BJ (cell line): ENCODE measurements at regions not wholly inside any gene's neighbourhood (a gene's known extent, or its start where the extent isn't known, plus 50 kb on each side); places are given as distances from the start of the nearest gene placed in this dataset.

ENCODE experiments used
- CTCF ChIA-PET: fragments of 350-600 bp; formaldehyde crosslinking; extraction: SDS; loops from one replicate; lab custom pipeline; 2021; ENCODE audit warnings: antibody characterized with exemption, inconsistent platforms; lab: Yijun Ruan, JAX
- POLR2A ChIA-PET: fragments of 300-600 bp; sonication (Branson Sonifier 250); formaldehyde crosslinking; extraction: SDS; loops from one replicate; lab custom pipeline; 2021; ENCODE audit warnings: antibody characterized with exemption; lab: Charles Lee
- DNase-seq: peaks from one replicate; pipeline ENCODE4 v3.0.0-alpha.2; 2011; ENCODE audit warnings: low read depth
- H3K27me3 ChIP-seq: 2 replicates; pipeline ENCODE4 v1.6.0; 2011; ENCODE audit warnings: low read length; ENCODE audit not compliant: control insufficient read depth, insufficient read depth
- H3K36me3 ChIP-seq: 2 replicates; pipeline ENCODE4 v1.5.1; 2011; ENCODE audit warnings: low read length; ENCODE audit not compliant: control insufficient read depth, insufficient read depth
- H3K4me3 ChIP-seq: 2 replicates; pipeline ENCODE4 v1.5.1; 2011; ENCODE audit warnings: low read depth, mild to moderate bottlenecking, control low read depth, low read length
- TF ChIP-seq, protein P1 (sequence below): IDR thresholded peaks from 2 replicates; pipeline ENCODE4 v1.5.1; 2011; ENCODE audit warnings: low read depth, mild to moderate bottlenecking, control low read depth, inconsistent platforms, low read length, moderate library complexity; ENCODE audit not compliant: insufficient read depth

DNA sequence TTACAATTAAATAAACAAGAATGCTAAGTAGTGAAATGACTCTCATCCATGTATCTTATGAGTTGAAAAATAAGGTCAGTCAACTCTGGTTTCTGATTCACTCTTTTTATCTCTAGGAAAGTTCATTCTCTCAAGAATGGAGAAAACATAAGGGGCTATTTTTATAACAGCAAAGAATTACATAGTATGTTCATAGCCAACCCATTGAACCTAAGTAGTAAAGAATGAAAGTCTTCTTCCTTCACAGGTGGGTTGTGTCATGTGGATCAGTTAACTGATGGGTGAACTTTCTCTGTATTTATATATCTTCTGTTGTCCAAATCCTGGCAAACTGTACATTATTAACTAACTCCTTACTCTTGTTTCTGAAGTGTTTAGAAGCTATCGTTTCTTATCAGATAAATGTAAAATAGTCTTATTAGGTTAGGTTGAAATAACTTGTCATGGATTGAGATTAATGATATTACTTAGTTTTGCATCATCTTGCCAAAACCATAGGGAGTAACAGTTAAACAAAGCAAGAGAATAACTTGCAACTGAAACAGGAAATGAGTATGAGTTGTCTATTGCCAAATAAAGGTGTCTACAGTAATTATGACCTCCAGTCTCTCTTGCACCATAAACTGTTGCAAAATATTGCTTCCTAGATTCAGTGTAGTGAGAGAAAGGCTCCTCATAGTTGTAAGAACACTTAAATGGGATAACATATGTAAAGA is 86.8 kb downstream of the ANKRD7 start:
- no peaks in the 10 kb centered on the region for H3K27me3 ChIP-seq
- no peak overlapping the region for H3K4me3 ChIP-seq
- no peaks in the 10 kb centered on the region for H3K36me3 ChIP-seq
- CTCF ChIA-PET, result no interaction called here
- TF ChIP-seq, protein P1, sequence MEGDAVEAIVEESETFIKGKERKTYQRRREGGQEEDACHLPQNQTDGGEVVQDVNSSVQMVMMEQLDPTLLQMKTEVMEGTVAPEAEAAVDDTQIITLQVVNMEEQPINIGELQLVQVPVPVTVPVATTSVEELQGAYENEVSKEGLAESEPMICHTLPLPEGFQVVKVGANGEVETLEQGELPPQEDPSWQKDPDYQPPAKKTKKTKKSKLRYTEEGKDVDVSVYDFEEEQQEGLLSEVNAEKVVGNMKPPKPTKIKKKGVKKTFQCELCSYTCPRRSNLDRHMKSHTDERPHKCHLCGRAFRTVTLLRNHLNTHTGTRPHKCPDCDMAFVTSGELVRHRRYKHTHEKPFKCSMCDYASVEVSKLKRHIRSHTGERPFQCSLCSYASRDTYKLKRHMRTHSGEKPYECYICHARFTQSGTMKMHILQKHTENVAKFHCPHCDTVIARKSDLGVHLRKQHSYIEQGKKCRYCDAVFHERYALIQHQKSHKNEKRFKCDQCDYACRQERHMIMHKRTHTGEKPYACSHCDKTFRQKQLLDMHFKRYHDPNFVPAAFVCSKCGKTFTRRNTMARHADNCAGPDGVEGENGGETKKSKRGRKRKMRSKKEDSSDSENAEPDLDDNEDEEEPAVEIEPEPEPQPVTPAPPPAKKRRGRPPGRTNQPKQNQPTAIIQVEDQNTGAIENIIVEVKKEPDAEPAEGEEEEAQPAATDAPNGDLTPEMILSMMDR, result no peak
- POLR2A ChIA-PET, result no interaction called here
- DNase-seq, result no peak

DNA sequence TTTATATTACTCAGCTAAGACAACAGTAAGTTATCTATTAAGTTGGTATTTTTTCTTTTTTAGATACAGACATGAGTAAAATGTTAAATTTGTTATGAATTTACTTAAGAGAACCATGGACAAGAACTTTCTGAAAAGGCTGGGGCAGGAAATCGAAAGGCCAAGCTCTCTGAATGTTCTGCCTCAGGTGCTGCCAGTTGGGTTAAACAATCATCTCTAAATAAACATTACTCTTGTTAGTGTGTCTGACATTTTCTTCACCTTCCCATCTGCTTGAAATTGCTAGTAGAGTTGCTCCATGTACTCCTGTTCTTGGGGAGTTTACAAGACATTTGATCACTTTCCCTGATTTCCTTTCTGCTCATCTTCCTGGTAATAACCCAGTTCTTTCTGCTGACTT is 87.5 kb downstream of the ANKRD7 start:
- no peaks in the 10 kb centered on the region for H3K36me3 ChIP-seq
- no peaks in the 10 kb centered on the region for H3K27me3 ChIP-seq
- TF ChIP-seq, protein P1, result no peak
- H3K4me3 ChIP-seq, result no peak overlapping the region
- ChIA-PET POLR2A (no interaction called here), CTCF (no interaction called here)
- DNase-seq, result no peak

DNA sequence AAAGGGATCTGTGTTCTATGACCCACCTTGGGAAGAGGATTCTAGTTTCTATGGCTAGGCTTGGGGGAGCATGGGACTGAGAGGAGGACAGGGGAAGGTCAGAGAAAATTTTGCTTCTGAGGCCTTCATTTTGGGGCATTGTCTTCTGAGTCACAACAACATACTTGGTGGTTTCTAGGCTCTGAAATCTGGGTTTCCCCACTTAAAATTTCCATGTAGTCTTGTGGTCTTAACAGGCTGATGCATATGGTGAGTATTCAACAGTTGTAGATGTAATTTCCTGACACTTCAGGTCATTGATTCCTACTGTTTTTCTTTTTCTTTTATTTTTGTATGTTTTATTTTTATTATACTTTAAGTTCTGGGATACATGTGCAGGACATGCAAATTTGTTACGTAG is 88.5 kb downstream of the ANKRD7 start:
- no peaks in the 10 kb centered on the region for H3K27me3 ChIP-seq
- H3K36me3 ChIP-seq, result no peaks in the 10 kb centered on the region
- ChIA-PET CTCF (no interaction called here), POLR2A (no interaction called here)
- no peak for DNase-seq
- no peak overlapping the region for H3K4me3 ChIP-seq
- TF ChIP-seq, protein P1, result no peak

DNA sequence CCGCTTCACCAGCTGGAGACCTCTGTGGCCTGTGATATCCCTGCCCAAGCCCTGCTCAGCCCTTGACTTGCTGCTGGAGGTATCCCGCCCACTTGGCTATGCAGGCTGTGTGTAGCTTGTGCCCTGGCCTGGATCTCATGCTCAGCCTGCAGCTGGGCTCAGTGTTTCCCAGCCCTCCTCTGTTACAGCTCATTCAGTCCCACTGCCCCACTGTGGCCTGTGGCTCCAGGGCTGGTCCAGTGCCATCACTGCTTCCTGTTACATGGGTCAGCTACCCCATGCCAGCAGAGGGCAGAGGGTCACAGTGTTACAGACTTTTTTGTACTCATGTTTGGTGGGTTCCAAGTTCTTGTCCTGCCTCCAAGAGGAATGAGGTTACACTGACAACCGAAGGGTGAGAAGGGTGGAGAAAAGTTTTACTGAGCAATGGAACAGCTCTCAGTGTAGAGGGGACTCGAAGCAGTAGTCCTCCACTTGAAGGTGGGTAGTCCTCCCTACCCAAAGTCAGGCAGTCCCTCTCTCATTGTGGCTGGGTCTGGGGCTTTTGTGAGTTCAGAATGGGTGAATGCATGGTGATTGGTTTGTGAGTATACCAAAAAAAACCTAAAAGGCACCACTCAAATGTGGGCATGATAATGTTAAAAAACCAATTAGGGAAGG is 100.4 kb downstream of the ANKRD7 start:
- Histone ChIP-seq H3K36me3 (no peaks in the 10 kb centered on the region), H3K27me3 (no peaks in the 10 kb centered on the region), H3K4me3 (no peak overlapping the region)
- ChIA-PET CTCF (no interaction called here), POLR2A (no interaction called here)
- no peak for DNase-seq
- TF ChIP-seq, protein P1, result no peak

DNA sequence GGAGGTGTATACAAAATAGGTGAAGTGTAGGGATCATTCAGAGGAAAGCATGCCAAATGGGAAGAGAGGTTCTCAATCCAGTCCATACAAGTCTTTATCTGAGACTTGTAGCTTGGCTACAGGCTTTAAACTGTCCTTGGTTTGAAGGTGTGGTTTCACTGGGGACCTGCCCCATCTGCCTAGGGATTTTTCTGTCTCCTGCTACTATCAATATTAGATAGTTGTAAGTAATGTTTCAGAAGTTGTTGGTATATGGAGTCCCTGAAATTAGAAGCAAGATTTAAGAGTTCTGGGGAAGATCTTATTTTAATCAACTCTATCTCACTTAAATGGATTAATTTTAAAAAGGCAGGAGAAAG is 100.9 kb downstream of the ANKRD7 start:
- TF ChIP-seq, protein P1, result no peak
- H3K27me3 ChIP-seq, result no peaks in the 10 kb centered on the region
- DNase-seq, result no peak
- H3K36me3 ChIP-seq, result no peaks in the 10 kb centered on the region
- ChIA-PET POLR2A (no interaction called here), CTCF (no interaction called here)
- H3K4me3 ChIP-seq, result no peak overlapping the region
